Thyroid gland (tissue), 4 donors: ENCODE measurements at regions not wholly inside any gene's neighbourhood (a gene's known extent, or its start where the extent isn't known, plus 50 kb on each side); places are given as distances from the start of the nearest gene placed in this dataset.

Source experiments
- CTCF ChIP-seq, 6 experiments: fragments of 200-600 bp in 3 of 6; fragments of 450-650 bp in 3 of 6; sonication (generic) in 3 of 6; IDR thresholded peaks; one replicate each; pipeline ENCODE4 v1.5.1; 2016 to 2019; ENCODE audit warnings: antibody characterized with exemption in 6 of 6, mild to moderate bottlenecking in 2 of 6, inconsistent platforms in 1 of 6, moderate library complexity in 1 of 6
- POLR2A ChIP-seq, 2 donors: fragments of 450-650 bp; IDR thresholded peaks; one replicate each; pipeline ENCODE4 v1.6.1; 2017; ENCODE audit warnings: antibody characterized with exemption in 2 of 2, mild to moderate bottlenecking in 2 of 2, moderate library complexity in 1 of 2

- TF ChIP-seq CTCF (IDR thresholded peaks at IDR 0.05) (no peak), POLR2A (IDR thresholded peaks at IDR 0.05) (no peak)
Measured at GRCh38 chr9:82538634-82539033, 524.3 kb downstream of the RASEF start.
